Retina (tissue), 1 donor: ENCODE measurements at regions not wholly inside any gene's neighbourhood (a gene's known extent, or its start where the extent isn't known, plus 50 kb on each side); places are given as distances from the start of the nearest gene placed in this dataset.

Source experiments
- DNase-seq: peaks from one replicate; pipeline ENCODE4 v3.0.0-alpha.2; 2016

GRCh38 chr3:68290333-68290732 lies 635.9 kb upstream of the SUCLG2 start:
- DNase-seq = no peak

GRCh38 chr3:68288085-68288484 lies 633.7 kb upstream of the SUCLG2 start:
- peak; percentile 2 for DNase-seq

- peak; percentile 25 for DNase-seq
These were observed 632.7 kb upstream of the SUCLG2 start for GRCh38 chr3:68287101-68287500.

- DNase-seq = no peak
These were observed 619.9 kb upstream of the SUCLG2 start for GRCh38 chr3:68274286-68274685.

- DNase-seq = no peak
These were observed 616.7 kb upstream of the SUCLG2 start for GRCh38 chr3:68271145-68271544.

GRCh38 chr3:68256635-68257223 lies 602.3 kb upstream of the SUCLG2 start:
- peak; percentile 13 for DNase-seq

- no peak for DNase-seq
These were observed 594.9 kb upstream of the SUCLG2 start for GRCh38 chr3:68249265-68249664.

GRCh38 chr3:68242606-68243005 lies 588.2 kb upstream of the SUCLG2 start:
- no peak for DNase-seq

- peak; percentile 6 for DNase-seq
These were observed 585.1 kb upstream of the SUCLG2 start for GRCh38 chr3:68239542-68239941.

- no peak for DNase-seq
These were observed 579.8 kb upstream of the SUCLG2 start for GRCh38 chr3:68234076-68234780.

GRCh38 chr3:68228856-68229255 lies 574.4 kb upstream of the SUCLG2 start:
- DNase-seq = no peak

- no peak for DNase-seq
These were observed 566.4 kb upstream of the SUCLG2 start for GRCh38 chr3:68220832-68221231.

- no peak for DNase-seq
These were observed 557.2 kb upstream of the SUCLG2 start for GRCh38 chr3:68211637-68212036.

GRCh38 chr3:68210635-68211034 lies 556.2 kb upstream of the SUCLG2 start:
- DNase-seq = no peak

- no peak for DNase-seq
These were observed 552.9 kb upstream of the SUCLG2 start for GRCh38 chr3:68207327-68207726.

GRCh38 chr3:68206524-68207117 lies 552.2 kb upstream of the SUCLG2 start:
- no peak for DNase-seq

- no peak for DNase-seq
These were observed 532.3 kb upstream of the SUCLG2 start for GRCh38 chr3:68186733-68187132.

- no peak for DNase-seq
These were observed 522.2 kb upstream of the SUCLG2 start for GRCh38 chr3:68176600-68176999.

GRCh38 chr3:68173012-68173634 lies 518.7 kb upstream of the SUCLG2 start:
- DNase-seq = no peak

- no peak for DNase-seq
These were observed 517.6 kb upstream of the SUCLG2 start for GRCh38 chr3:68172039-68172438.

GRCh38 chr3:68163968-68164367 lies 509.6 kb upstream of the SUCLG2 start:
- DNase-seq = no peak

GRCh38 chr3:68163062-68163461 lies 508.6 kb upstream of the SUCLG2 start:
- no peak for DNase-seq

GRCh38 chr3:68162644-68163043 lies 508.2 kb upstream of the SUCLG2 start:
- DNase-seq = no peak

GRCh38 chr3:68151359-68151758 lies 496.9 kb upstream of the SUCLG2 start:
- no peak for DNase-seq
